GM19397 (cell line): ENCODE measurements at regions not wholly inside any gene's neighbourhood (a gene's known extent, or its start where the extent isn't known, plus 50 kb on each side); places are given as distances from the start of the nearest gene placed in this dataset.

ENCODE experiments used
- ATAC-seq: cut with Tn5 transposase; IDR thresholded peaks from one replicate; pipeline ENCODE4 v1.9.1; 2021; ENCODE audit warnings: mild to moderate bottlenecking, moderate library complexity; ENCODE audit not compliant: unreplicated experiment

- ATAC-seq: no peak
These were observed 170.2 kb downstream of the THBS2 start for GRCh38 chr6:169083508-169083874.

DNA sequence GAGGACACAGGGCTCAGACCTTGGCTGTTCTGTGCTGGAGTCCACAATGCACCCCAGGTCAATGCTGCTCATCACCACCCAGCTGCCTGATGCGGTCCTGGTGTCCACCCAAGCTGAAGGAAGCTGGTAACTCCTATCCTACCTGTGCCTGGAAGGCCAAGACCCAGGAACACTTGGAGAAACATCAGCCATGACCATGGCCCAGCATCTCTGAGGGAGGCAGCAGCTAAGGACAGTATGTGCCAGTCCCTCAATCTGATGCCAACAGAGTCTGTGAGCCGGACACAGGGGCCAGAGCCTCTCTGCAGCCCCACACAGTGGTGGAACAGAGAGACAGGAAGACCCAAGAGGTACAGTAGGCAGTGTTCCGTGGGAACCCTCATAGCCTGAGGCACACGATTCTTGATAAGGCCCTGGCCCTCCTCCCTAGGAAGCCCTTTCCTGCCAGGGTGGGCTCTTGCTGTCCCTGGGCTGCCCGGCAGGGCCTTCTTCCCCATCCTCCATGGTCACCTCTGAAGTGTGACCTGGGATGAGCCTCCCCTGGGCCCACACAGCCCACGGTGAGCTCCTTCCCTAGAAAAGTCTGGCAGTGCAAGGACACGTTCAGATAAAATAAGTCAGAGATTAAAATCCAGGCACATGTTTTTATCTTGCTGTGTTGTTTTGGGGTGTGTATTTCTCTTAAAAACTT lies 170.7 kb downstream of the THBS2 start:
- no peak for ATAC-seq

DNA sequence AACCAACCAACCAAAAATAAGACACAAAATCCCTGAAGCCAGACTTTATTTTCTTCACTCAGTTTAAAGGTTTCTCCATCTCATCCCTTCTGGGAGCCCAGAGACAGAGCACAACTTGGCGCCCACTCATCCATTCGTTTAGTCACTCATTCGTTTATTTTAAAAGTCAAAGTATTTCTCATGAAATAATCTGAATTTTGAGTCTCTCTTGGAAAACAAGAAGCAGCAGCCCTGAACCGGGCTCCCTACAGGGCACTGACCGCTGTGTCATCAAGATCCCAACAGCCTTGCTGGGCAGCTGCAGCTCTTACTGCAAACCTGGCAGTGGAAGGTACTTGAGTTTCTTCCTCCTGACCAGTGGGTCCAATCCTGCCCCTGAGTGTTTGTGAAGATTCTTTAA lies 171.6 kb downstream of the THBS2 start:
- no peak for ATAC-seq

- no peak for ATAC-seq
These were observed 172.4 kb downstream of the THBS2 start for GRCh38 chr6:169081248-169081647.

DNA sequence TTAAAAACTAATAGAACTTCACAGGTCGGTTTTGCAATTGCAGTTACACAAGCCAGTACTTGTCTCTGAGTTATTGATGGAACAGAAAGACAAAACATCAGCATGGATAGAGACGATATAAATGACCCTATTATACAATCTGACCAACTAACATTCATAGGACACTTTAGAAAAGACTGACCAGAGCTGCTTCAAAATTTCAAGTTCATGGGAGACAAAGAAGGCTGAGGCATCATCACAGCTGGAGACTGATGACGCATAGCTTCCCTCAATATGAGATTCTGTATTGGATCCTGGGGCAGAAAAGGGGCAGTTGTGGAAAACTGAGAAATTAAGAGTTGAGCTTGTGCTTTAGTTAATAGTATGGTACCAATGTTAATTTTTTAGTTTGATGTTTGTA lies 174.0 kb downstream of the THBS2 start:
- no peak for ATAC-seq

DNA sequence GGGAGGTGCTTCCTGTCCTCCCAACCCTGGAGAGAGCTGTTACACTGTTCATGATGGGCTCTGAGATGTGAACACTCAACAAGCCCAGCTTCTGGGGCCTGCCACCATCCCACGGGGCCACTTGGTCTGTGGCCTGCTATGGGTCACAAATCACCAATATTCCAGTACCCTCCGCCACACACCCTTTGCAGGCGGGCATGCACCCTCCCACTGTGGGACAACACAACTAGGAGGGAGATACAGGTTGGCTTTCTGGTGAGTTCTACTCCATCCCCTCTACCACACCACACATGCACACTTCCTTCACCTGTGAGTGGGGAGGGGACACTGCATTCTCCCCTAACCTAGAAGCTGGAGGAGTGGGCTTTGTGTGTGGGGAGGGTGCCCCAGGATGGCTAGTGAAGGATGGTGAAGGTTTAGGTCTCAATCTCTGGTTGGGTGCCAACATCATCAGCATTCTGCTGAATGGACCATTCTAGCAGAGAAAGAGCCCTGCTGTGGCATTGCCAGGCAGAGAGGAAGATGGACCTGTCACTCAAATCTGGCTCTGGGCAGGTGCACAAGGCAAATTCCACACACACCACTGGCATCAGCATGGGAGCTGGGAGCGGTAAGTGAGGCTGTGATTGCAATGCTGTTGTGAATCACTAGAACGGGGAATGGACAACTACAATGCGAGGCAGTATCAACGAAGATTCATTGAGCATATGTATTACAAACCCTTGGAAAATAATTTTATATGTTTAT lies 175.1 kb downstream of the THBS2 start:
- ATAC-seq: no peak

DNA sequence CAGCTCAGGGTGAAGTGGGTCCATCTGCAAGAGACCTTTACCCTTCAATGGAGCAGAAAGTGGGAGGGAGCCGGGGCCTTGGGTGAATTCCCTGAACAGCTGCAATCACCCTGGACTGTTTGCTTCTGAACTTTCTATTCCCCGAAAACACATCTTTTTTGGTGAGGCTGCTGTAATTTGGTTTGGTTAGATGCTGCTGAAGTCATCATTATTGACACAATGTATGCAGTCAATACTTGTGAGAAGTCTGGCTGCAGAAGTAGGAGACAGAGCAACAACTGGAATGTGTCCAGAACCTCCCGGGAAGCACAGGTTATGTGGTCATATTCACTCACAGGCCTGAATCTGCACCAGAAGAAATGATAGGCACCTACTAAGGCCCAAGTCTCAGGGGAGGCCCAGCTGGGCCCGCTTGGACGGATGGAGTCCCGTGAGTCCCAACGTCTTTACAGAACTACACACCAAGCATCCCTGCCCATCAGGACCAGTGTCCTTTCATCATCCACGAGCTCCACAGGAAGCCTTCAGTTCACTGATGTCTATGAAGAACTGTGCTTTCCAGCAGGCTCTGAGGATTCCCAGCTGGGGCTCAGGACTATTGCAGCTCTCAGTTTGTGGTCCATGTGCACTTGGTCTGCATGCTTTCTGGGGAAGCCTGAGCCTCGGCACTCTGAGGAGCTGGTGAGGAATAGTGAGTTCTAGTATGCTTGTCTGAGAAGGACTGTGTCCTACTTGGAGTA lies 177.6 kb downstream of the THBS2 start:
- ATAC-seq: no peak

DNA sequence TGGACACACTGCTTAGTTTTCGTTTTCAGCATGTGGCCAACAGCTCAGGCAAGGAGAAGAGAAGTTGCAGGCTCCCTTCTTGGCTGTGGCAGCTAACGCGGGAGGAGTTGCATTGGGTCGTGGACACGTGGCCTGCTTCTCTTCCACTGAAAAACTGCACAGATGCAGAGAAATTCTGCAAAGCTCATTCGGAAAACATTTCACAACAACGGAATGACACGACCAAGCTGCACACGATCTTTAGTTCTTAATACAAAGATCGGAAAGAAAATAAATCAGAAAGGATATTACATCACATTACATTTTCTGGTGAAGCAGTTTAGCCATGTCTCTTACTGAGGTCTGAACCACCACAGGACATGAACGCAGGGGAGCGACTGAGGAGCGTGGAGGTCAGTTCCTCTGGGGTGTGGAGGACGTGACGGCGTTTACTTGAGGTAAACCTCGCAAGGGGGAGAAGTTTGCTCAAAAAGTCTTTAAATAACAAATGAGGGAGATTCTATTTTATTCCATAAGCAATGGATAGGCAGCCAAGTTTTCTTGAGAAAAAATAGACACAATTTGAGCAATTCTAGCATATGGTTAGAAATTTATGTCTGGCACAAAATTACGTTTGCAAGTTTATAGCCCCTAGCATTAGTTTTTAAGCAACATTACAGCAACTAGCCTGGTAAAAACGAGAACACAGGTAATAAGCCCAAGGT lies 178.3 kb downstream of the THBS2 start:
- no peak for ATAC-seq

GRCh38 chr6:169074526-169074925 lies 179.1 kb downstream of the THBS2 start:
- ATAC-seq: no peak

DNA sequence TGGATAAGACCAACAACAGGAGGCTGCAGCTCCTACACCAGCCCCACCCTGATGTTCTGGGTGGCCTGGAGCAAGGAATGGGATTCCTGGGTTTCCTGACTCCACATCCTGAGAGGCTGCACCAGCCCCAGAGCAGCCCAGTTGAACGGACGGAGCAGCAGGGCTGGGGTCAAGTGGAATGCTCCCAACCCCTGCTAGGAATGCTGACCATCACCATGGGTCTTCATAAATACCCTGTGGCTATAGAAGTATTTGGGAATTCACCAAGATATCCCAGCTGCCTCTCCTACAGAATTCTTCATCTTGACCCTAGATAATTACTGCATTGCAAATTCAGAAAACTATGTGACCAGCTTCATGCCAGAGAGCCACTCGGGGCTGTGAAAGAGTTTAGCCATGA lies 180.3 kb downstream of the THBS2 start:
- no peak for ATAC-seq

- ATAC-seq: no peak
These were observed 181.3 kb downstream of the THBS2 start for GRCh38 chr6:169072127-169073042.

DNA sequence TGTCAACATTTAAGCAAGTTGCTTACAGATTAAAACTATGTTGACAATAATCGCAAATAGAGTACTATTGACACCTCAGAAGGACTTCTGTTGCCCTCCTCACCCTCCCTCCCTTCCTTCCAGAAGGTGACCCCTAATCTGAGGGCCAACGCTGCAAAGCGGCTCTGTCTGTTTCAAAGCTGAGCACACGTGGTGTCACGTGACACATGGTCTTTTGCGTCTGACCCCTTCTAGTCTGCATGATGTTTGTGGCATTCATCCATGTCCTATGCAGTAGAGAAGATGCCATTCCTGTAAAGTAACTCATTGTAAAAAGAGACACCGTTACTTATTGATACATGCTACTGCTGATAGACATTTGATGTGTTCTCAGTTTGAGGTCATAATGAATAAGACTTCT lies 182.3 kb downstream of the THBS2 start:
- ATAC-seq: no peak

- ATAC-seq: no peak
These were observed 183.0 kb downstream of the THBS2 start for GRCh38 chr6:169070506-169071176.

DNA sequence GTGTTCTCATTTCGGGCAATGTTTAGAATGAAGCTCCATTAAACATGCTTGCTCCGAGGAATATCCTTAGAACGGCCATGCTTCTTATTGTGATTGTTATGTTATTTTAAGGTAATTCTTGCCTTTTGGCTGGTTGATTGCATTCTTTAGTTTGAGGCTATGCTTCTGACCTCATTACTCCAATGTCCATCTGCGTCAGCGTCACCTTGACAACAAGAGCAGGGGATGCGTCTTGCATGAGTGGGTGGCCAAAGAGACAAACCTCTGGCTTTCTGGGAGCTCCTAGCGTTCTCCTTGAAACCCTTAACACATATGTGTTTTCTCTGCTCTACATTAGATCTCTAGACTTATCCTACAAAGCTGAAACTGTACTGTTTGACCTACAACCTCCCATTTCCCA lies 184.3 kb downstream of the THBS2 start:
- no peak for ATAC-seq

DNA sequence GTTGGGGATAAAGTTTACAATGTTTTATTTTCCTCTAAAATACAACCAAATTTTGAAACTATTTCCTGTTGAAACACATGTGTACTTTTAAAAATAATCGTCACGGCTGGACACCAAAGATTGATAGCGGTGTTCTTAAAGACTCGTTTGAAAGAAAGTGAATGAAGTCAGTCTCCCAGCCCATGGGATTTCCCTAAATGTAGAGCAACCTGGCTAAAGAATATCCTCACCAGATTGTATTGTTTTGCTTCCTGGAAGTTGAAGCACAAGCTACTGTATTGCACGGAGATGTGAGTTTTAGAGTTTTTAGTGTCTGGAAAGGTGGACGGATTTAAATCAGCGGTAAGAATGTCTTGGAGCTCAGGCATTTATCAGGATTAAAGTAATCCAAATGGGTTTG lies 189.5 kb downstream of the THBS2 start:
- no peak for ATAC-seq

GRCh38 chr6:169062272-169062671 lies 191.4 kb downstream of the THBS2 start:
- no peak for ATAC-seq

- no peak for ATAC-seq
These were observed 195.0 kb downstream of the THBS2 start for GRCh38 chr6:169058634-169059033.

GRCh38 chr6:169052462-169052861 lies 201.2 kb downstream of the THBS2 start:
- no peak for ATAC-seq

DNA sequence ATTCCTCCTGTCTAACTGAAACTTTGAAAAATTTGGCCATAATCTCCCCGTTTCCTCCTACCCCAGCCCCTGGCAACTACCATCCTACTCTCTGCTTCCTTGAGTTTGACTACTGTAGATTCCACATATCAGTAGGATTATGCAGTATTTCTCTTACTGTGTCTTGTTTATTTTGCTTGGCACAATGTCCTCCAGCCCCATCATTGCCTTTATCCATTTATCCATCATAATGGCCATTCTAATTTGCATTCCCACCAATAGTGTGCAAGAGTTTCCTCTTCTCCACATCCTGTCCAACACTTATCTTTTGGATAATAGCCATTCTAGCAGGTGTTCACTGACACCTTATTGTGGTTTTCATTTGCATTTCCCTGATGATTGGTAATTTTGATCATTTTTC lies 202.3 kb downstream of the THBS2 start:
- ATAC-seq: no peak

DNA sequence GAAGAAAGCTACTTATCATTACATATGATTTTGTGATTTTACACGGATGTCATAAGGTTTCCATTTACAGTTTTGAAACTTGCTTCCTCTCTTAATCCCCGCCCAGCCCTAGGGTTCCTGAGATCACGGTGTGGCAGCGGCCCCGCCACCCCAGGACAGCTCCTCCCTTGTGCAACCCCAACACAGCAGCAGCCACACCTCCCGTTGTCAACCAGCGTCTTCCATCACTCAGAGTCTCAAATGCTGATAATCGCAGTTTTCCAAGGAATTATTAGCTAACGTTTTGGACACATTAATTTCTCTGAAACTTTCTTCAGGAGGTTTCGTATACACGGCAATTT lies 204.8 kb downstream of the THBS2 start:
- no peak for ATAC-seq
